ENCODE measurements at regions not wholly inside any gene's neighbourhood (a gene's known extent, or its start where the extent isn't known, plus 50 kb on each side); places are given as distances from the start of the nearest gene placed in this dataset.

GRCh38 chr22:49100316-49100715 lies 727.4 kb downstream of the BRD1 start:
- DNase-seq, result no peak

GRCh38 chr22:49099496-49100124 lies 728.1 kb downstream of the BRD1 start:
- no peak for DNase-seq

GRCh38 chr22:49099089-49099488 lies 728.6 kb downstream of the BRD1 start:
- DNase-seq, result no peak

- no peak for DNase-seq
Observed at GRCh38 chr22:49097966-49098365, 729.7 kb downstream of the BRD1 start.

- no peak for DNase-seq
Observed at GRCh38 chr22:49097171-49097925, 730.3 kb downstream of the BRD1 start.

GRCh38 chr22:49096476-49096875 lies 731.2 kb downstream of the BRD1 start:
- no peak for DNase-seq

GRCh38 chr22:49095366-49095765 lies 732.3 kb downstream of the BRD1 start:
- no peak for DNase-seq

GRCh38 chr22:49094858-49095257 lies 732.8 kb downstream of the BRD1 start:
- no peak for DNase-seq

GRCh38 chr22:49094151-49094550 lies 733.5 kb downstream of the BRD1 start:
- no peak for DNase-seq

GRCh38 chr22:49093192-49093880 lies 734.3 kb downstream of the BRD1 start:
- DNase-seq, result no peak

- no peak for DNase-seq
Observed at GRCh38 chr22:49092716-49093115, 735.0 kb downstream of the BRD1 start.

GRCh38 chr22:49091917-49092545 lies 735.6 kb downstream of the BRD1 start:
- DNase-seq, result no peak

- no peak for DNase-seq
Observed at GRCh38 chr22:49091451-49091850, 736.2 kb downstream of the BRD1 start.

- no peak for DNase-seq
Observed at GRCh38 chr22:49090853-49091135, 736.9 kb downstream of the BRD1 start.

GRCh38 chr22:49090061-49090852 lies 737.4 kb downstream of the BRD1 start:
- DNase-seq, result no peak

- DNase-seq, result no peak
Observed at GRCh38 chr22:49088801-49089791, 738.6 kb downstream of the BRD1 start.

- no peak for DNase-seq
Observed at GRCh38 chr22:49087716-49088601, 739.7 kb downstream of the BRD1 start.

GRCh38 chr22:49087198-49087597 lies 740.5 kb downstream of the BRD1 start:
- no peak for DNase-seq

- DNase-seq, result no peak
Observed at GRCh38 chr22:49086606-49087157, 741.0 kb downstream of the BRD1 start.

- DNase-seq, result no peak
Observed at GRCh38 chr22:49086181-49086580, 741.5 kb downstream of the BRD1 start.
